NOMO-1 (cell line): ENCODE measurements at regions not wholly inside any gene's neighbourhood (a gene's known extent, or its start where the extent isn't known, plus 50 kb on each side); places are given as distances from the start of the nearest gene placed in this dataset.
A peak's percentile ranks its signal among the peaks of the same experiment; 100 is the strongest.
"Not testable (repeated sequence)": the region's sequence is repeated elsewhere in the genome, so short reads cannot be mapped to it uniquely, and the experiment has no call there.

Source experiments
- DNase-seq, 2 experiments: peaks; one replicate each; lab custom pipeline; 2025; ENCODE audit not compliant: unreplicated experiment in 2 of 2; lab: John Stamatoyannopoulos, UW

- DNase-seq, result no peak
Observed at GRCh38 chr11:69947793-69948255, 128.6 kb upstream of the FGF3 start.

GRCh38 chr11:69948256-69949141, 129.3 kb upstream of the FGF3 start:
- no peak for DNase-seq

GRCh38 chr11:69949327-69949726, 128.8 kb upstream of the ANO1 start:
- DNase-seq, result no peak

GRCh38 chr11:69950120-69950519, 128.0 kb upstream of the ANO1 start:
- peak; percentile 5 to 16 for DNase-seq

GRCh38 chr11:69950621-69951020, 127.5 kb upstream of the ANO1 start:
- DNase-seq, result no peak

GRCh38 chr11:69951821-69952220, 126.3 kb upstream of the ANO1 start:
- no peak for DNase-seq

- not testable (repeated sequence) for DNase-seq
Observed at GRCh38 chr11:69952229-69952975, 125.7 kb upstream of the ANO1 start.

- DNase-seq, result no peak
Observed at GRCh38 chr11:69953356-69953755, 124.8 kb upstream of the ANO1 start.

GRCh38 chr11:69954756-69955155, 123.4 kb upstream of the ANO1 start:
- DNase-seq, result no peak

GRCh38 chr11:69956669-69957190, 121.4 kb upstream of the ANO1 start:
- DNase-seq, result no peak

GRCh38 chr11:69957849-69958248, 120.3 kb upstream of the ANO1 start:
- no peak for DNase-seq

GRCh38 chr11:69958308-69958707, 119.8 kb upstream of the ANO1 start:
- no peak for DNase-seq

- no peak for DNase-seq
Observed at GRCh38 chr11:69959461-69959860, 118.7 kb upstream of the ANO1 start.

GRCh38 chr11:69961738-69962137, 116.4 kb upstream of the ANO1 start:
- no peak for DNase-seq

- DNase-seq, result peak; percentile 2 to 11
Observed at GRCh38 chr11:69962152-69962551, 116.0 kb upstream of the ANO1 start.

- no peak for DNase-seq
Observed at GRCh38 chr11:69963533-69964246, 114.4 kb upstream of the ANO1 start.

- DNase-seq, result no peak
Observed at GRCh38 chr11:69964247-69964643, 113.9 kb upstream of the ANO1 start.

GRCh38 chr11:69965821-69966582, 112.1 kb upstream of the ANO1 start:
- DNase-seq, result no peak

- no peak for DNase-seq
Observed at GRCh38 chr11:69966583-69966835, 111.6 kb upstream of the ANO1 start.

GRCh38 chr11:69966910-69967483, 111.1 kb upstream of the ANO1 start:
- no peak for DNase-seq
